ENCODE measurements at regions not wholly inside any gene's neighbourhood (a gene's known extent, or its start where the extent isn't known, plus 50 kb on each side); places are given as distances from the start of the nearest gene placed in this dataset.
"Not testable (repeated sequence)": the region's sequence is repeated elsewhere in the genome, so short reads cannot be mapped to it uniquely, and the experiment has no call there.

GRCh38 chr5:21007781-21008180 is 1019.8 kb upstream of the CDH18 start:
- no peak for DNase-seq

GRCh38 chr5:20988933-20989332 is 1000.9 kb upstream of the CDH18 start:
- DNase-seq: not testable (repeated sequence)

GRCh38 chr5:20985754-20986153 is 997.8 kb upstream of the CDH18 start:
- DNase-seq: no peak

- DNase-seq: no peak
Observed at GRCh38 chr5:20974426-20974825, 986.4 kb upstream of the CDH18 start.

GRCh38 chr5:20972419-20972925 is 984.5 kb upstream of the CDH18 start:
- DNase-seq: peak; percentile 9

GRCh38 chr5:20959347-20959746 is 971.3 kb upstream of the CDH18 start:
- no peak for DNase-seq

- DNase-seq: no peak
Observed at GRCh38 chr5:20958641-20959040, 970.6 kb upstream of the CDH18 start.

GRCh38 chr5:20956134-20956533 is 968.1 kb upstream of the CDH18 start:
- no peak for DNase-seq

- no peak for DNase-seq
Observed at GRCh38 chr5:20949636-20950035, 961.6 kb upstream of the CDH18 start.

- not testable (repeated sequence) for DNase-seq
Observed at GRCh38 chr5:20943183-20943971, 955.4 kb upstream of the CDH18 start.

- DNase-seq: not testable (repeated sequence)
Observed at GRCh38 chr5:20942603-20943002, 954.6 kb upstream of the CDH18 start.

- DNase-seq: not testable (repeated sequence)
Observed at GRCh38 chr5:20940786-20941185, 952.8 kb upstream of the CDH18 start.

GRCh38 chr5:20890936-20891335 is 902.9 kb upstream of the CDH18 start:
- not testable (repeated sequence) for DNase-seq

GRCh38 chr5:20875726-20876125 is 887.7 kb upstream of the CDH18 start:
- DNase-seq: not testable (repeated sequence)

- DNase-seq: not testable (repeated sequence)
Observed at GRCh38 chr5:20865892-20866291, 877.9 kb upstream of the CDH18 start.

GRCh38 chr5:20833081-20833627 is 845.2 kb upstream of the CDH18 start:
- DNase-seq: no peak

GRCh38 chr5:20832204-20833080 is 844.4 kb upstream of the CDH18 start:
- no peak for DNase-seq

GRCh38 chr5:20825951-20826350 is 838.0 kb upstream of the CDH18 start:
- DNase-seq: not testable (repeated sequence)

- not testable (repeated sequence) for DNase-seq
Observed at GRCh38 chr5:20797216-20797615, 809.2 kb upstream of the CDH18 start.

- not testable (repeated sequence) for DNase-seq
Observed at GRCh38 chr5:20784755-20785154, 796.8 kb upstream of the CDH18 start.

- not testable (repeated sequence) for DNase-seq
Observed at GRCh38 chr5:20783484-20783883, 795.5 kb upstream of the CDH18 start.

- DNase-seq: not testable (repeated sequence)
Observed at GRCh38 chr5:20771338-20771737, 783.3 kb upstream of the CDH18 start.

GRCh38 chr5:20765074-20765473 is 777.1 kb upstream of the CDH18 start:
- DNase-seq: not testable (repeated sequence)
